ENCODE measurements at regions not wholly inside any gene's neighbourhood (a gene's known extent, or its start where the extent isn't known, plus 50 kb on each side); places are given as distances from the start of the nearest gene placed in this dataset.

- no peaks in the 10 kb centered on the region for H3K79me2 ChIP-seq (ENCODE audit: insufficient read depth, low read length)
- no peak overlapping the region for H3K9ac ChIP-seq (ENCODE audit: low read length)
- no peak for DNase-seq (ENCODE audit: low read depth, low spot score)
- no peak overlapping the region for H3K4me3 ChIP-seq (replicated peaks in 1 of 2; ENCODE audit: low read depth in 1 of 2, low read length in 2 of 2)
- no peaks in the 10 kb centered on the region for H3K36me3 ChIP-seq (ENCODE audit: control insufficient read depth in 1 of 2, insufficient read depth in 2 of 2, low read length in 2 of 2)
- H3K4me2 ChIP-seq (ENCODE audit: low read length): no peak overlapping the region
- ATAC-seq: no peak
- ChIA-PET CTCF (no interaction called here), RAD21 (ENCODE audit: low non-redundant PET in 1 of 2, low total read pairs in 2 of 2, uncharacterized antibody in 2 of 2, unreplicated experiment in 2 of 2) (no interaction called here), POLR2A (interaction anchor here (1.5 kb wide), 1 partner anchor 50 kb away, joined by 3 read pairs; the partner anchor contains the start of gene TLE3)
- no peak for TF ChIP-seq SIN3A (IDR thresholded peaks at IDR 0.05; ENCODE audit: low read depth)
- no peak for TF ChIP-seq POLR2AphosphoS5 (IDR thresholded peaks at IDR 0.05; ENCODE audit: low read depth, low read length)
- TF ChIP-seq EZH2 (IDR thresholded peaks at IDR 0.05): no peak
- no peak for TF ChIP-seq YY1 (IDR thresholded peaks at IDR 0.05; ENCODE audit: extremely low read depth, insufficient replicate concordance, low read depth, low read length)
- TF ChIP-seq RAD21 (IDR thresholded peaks at IDR 0.05; ENCODE audit: low read depth): no peak
- TF ChIP-seq SP1 (IDR thresholded peaks at IDR 0.05; ENCODE audit: low read depth): no peak
- H3K9me2 ChIP-seq (ENCODE audit: insufficient read depth): no peaks in the 10 kb centered on the region
- no peak overlapping the region for H2AFZ ChIP-seq (ENCODE audit: low read depth, low read length, poor library complexity, severe bottlenecking)
- intact Hi-C loops (cut with micrococcal nuclease): no loop called here
- no TSS peak for BruUV-seq (replicated peaks)
- H3K27ac ChIP-seq (ENCODE audit: low read depth, low read length): no peak overlapping the region
- no peaks in the 10 kb centered on the region; the same call in 1 of the 2 replicates for H3K27me3 ChIP-seq (ENCODE audit: insufficient read depth, low read length)
- no peaks in the 10 kb centered on the region for H4K20me1 ChIP-seq (ENCODE audit: insufficient read depth)
- H3K9me3 ChIP-seq (ENCODE audit: control insufficient read depth in 1 of 2, insufficient read depth in 1 of 2, low read depth in 1 of 2, low read length in 2 of 2): no peaks in the 10 kb centered on the region
- peaks cover 0 to 4% of the 10 kb centered on the region in 2 experiments; a peak in 1 of 4 replicates for H3K4me1 ChIP-seq (ENCODE audit: control insufficient read depth in 1 of 2, insufficient read depth in 2 of 2, low read length in 2 of 2)
These were observed 50.1 kb upstream of the TLE3 start for GRCh38 chr15:70147778-70148177.
